CD14-positive monocyte (primary cell): ENCODE measurements at regions not wholly inside any gene's neighbourhood (a gene's known extent, or its start where the extent isn't known, plus 50 kb on each side); places are given as distances from the start of the nearest gene placed in this dataset.

Source experiments
- DNase-seq, 3 donors: peaks; one replicate each; pipeline ENCODE4 v3.0.0-alpha.2; 2011 to 2022
- H2AFZ ChIP-seq: 2 replicates; pipeline ENCODE4 v1.6.0; 2012; ENCODE audit warnings: mild to moderate bottlenecking, low read depth, low read length, inconsistent platforms; ENCODE audit not compliant: insufficient read depth, poor library complexity, severe bottlenecking
- H3K27ac ChIP-seq, 2 donors: 1 replicate in 1 of 2; 2 replicates in 1 of 2; pipeline ENCODE4 v1.5.1; 2012 to 2013; ENCODE audit warnings: low read length in 2 of 2, control low read depth in 1 of 2, inconsistent platforms in 1 of 2, low read depth in 1 of 2, mild to moderate bottlenecking in 1 of 2
- H3K27me3 ChIP-seq, 2 donors: one replicate each; pipeline versions ENCODE4 v1.6.0 to v1.6.1; 2011 to 2013; ENCODE audit warnings: low read length in 2 of 2; ENCODE audit not compliant: control insufficient read depth in 2 of 2, insufficient read depth in 2 of 2
- H3K36me3 ChIP-seq, 2 donors: replicated peaks in 1 of 2; 1 replicate in 1 of 2; 2 replicates in 1 of 2; pipeline versions ENCODE4 v1.5.1 to v1.6.1; 2012 to 2013; ENCODE audit warnings: low read length in 2 of 2, control low read depth in 1 of 2, inconsistent platforms in 1 of 2, mild to moderate bottlenecking in 1 of 2; ENCODE audit not compliant: insufficient read depth in 2 of 2, control insufficient read depth in 1 of 2
- H3K4me1 ChIP-seq, 2 donors: 1 replicate in 1 of 2; 2 replicates in 1 of 2; pipeline versions ENCODE4 v1.5.1 to v1.6.1; 2012 to 2013; ENCODE audit warnings: low read length in 2 of 2, control low read depth in 1 of 2, inconsistent platforms in 1 of 2, mild to moderate bottlenecking in 1 of 2, moderate library complexity in 1 of 2; ENCODE audit not compliant: insufficient read depth in 2 of 2, control insufficient read depth in 1 of 2
- H3K4me2 ChIP-seq: replicated peaks from 2 replicates; pipeline ENCODE3; 2012; ENCODE audit warnings: low read length, moderate library complexity, mild to moderate bottlenecking; ENCODE audit not compliant: poor library complexity, severe bottlenecking; ENCODE audit errors: extremely low read depth
- H3K4me3 ChIP-seq, 3 experiments: fragments of 200-600 bp in 1 of 3; sonication (generic) in 1 of 3; replicated peaks in 1 of 3; 1 replicate in 2 of 3; 2 replicates in 1 of 3; pipeline ENCODE4 v1.5.1; 2011 to 2013; ENCODE audit warnings: low read length in 3 of 3, mild to moderate bottlenecking in 3 of 3, control low read depth in 2 of 3, low read depth in 2 of 3, inconsistent platforms in 1 of 3, moderate library complexity in 1 of 3
- H3K79me2 ChIP-seq: 2 replicates; pipeline ENCODE4 v1.6.0; 2012; ENCODE audit warnings: mild to moderate bottlenecking, control low read depth, inconsistent platforms, low read length, moderate library complexity; ENCODE audit not compliant: insufficient read depth
- H3K9ac ChIP-seq: 2 replicates; pipeline ENCODE4 v1.6.0; 2017; ENCODE audit warnings: low read length, mild to moderate bottlenecking; ENCODE audit not compliant: insufficient read depth, poor library complexity, severe bottlenecking
- H3K9me3 ChIP-seq, 2 donors: replicated peaks in 1 of 2; 1 replicate in 1 of 2; 2 replicates in 1 of 2; pipeline versions ENCODE4 v1.5.1 to v1.6.1; 2012 to 2013; ENCODE audit warnings: low read length in 2 of 2, control low read depth in 1 of 2; ENCODE audit not compliant: control insufficient read depth in 1 of 2, insufficient read depth in 1 of 2
- H4K20me1 ChIP-seq: 2 replicates; pipeline ENCODE4 v1.6.0; 2012; ENCODE audit warnings: mild to moderate bottlenecking, low read length, control low read depth, moderate library complexity; ENCODE audit not compliant: insufficient read depth
- H3K27ac Mint-ChIP-seq, 7 donors: one replicate each; pipeline ENCODE4 v1.8.0; 2020; ENCODE audit warnings: mild to moderate bottlenecking in 7 of 7, mixed read lengths in 7 of 7, moderate library complexity in 6 of 7, inconsistent platforms in 2 of 7
- H3K27me3 Mint-ChIP-seq, 3 donors: one replicate each; pipeline ENCODE4 v1.8.0; 2021 to 2022; ENCODE audit warnings: low read depth in 3 of 3, mild to moderate bottlenecking in 3 of 3, mixed read lengths in 3 of 3, moderate library complexity in 3 of 3, inconsistent platforms in 1 of 3
- H3K36me3 Mint-ChIP-seq, 2 donors: one replicate each; pipeline ENCODE4 v1.8.0; 2020; ENCODE audit warnings: mixed read lengths in 2 of 2, inconsistent platforms in 1 of 2, mild to moderate bottlenecking in 1 of 2
- H3K4me1 Mint-ChIP-seq: one replicate; pipeline ENCODE4 v1.8.0; 2020; ENCODE audit warnings: mild to moderate bottlenecking, mixed read lengths
- H3K4me3 Mint-ChIP-seq, 2 donors: one replicate each; pipeline ENCODE4 v1.8.0; 2020; ENCODE audit warnings: mild to moderate bottlenecking in 2 of 2, mixed read lengths in 2 of 2, moderate library complexity in 1 of 2
- H3K9me3 Mint-ChIP-seq, 7 donors: one replicate each; pipeline ENCODE4 v1.8.0; 2020 to 2022; ENCODE audit warnings: mixed read lengths in 7 of 7, mild to moderate bottlenecking in 6 of 7, moderate library complexity in 6 of 7, inconsistent platforms in 2 of 7
- CTCF ChIP-seq: fragments of 200-600 bp; IDR thresholded peaks from one replicate; pipeline ENCODE4 v1.8.0; 2022; ENCODE audit warnings: antibody characterized with exemption, mild to moderate bottlenecking
- WGBS: methylation state at CpG from one replicate; pipeline ENCODE4 v1.1.5; 2013; ENCODE audit warnings: missing lambda C conversion rate; ENCODE audit not compliant: insufficient coverage; 5-methylcytosine and 5-hydroxymethylcytosine counted together
- intact Hi-C, 2 donors: fragments of 100-400 bp; cut with micrococcal nuclease; formaldehyde crosslinking; loops; one replicate each; pipeline versions ENCODE4 v1.15.0 to v1.15.1; 2023

GRCh38 chr10:7473474-7473873 lies 62.6 kb upstream of the SFMBT2 start:
- H3K4me2 ChIP-seq = no peak overlapping the region
- peaks cover 0 to 5% (median 0%) of the 10 kb centered on the region in 7 donors for H3K9me3 Mint-ChIP-seq
- H3K9me3 ChIP-seq = peaks cover 0 to 4% of the 10 kb centered on the region in 2 donors
- TF ChIP-seq CTCF = no peak
- H3K36me3 ChIP-seq = no peaks in the 10 kb centered on the region
- H3K4me1 Mint-ChIP-seq = peaks cover 48% of the 10 kb centered on the region
- intact Hi-C loops = no loop called here
- no peak overlapping the region for H3K9ac ChIP-seq
- no peaks in the 10 kb centered on the region for H3K36me3 Mint-ChIP-seq
- peaks cover 0 to 3% (median 2%) of the 10 kb centered on the region in 3 donors for H3K27me3 Mint-ChIP-seq
- no peak overlapping the region for H3K27ac ChIP-seq
- no peak overlapping the region for H2AFZ ChIP-seq
- DNase-seq = no peak
- peaks cover 35 to 43% of the 10 kb centered on the region in 2 donors for H3K4me1 ChIP-seq
- no peaks in the 10 kb centered on the region for H3K79me2 ChIP-seq
- no peak overlapping the region for H3K4me3 Mint-ChIP-seq
- no peaks in the 10 kb centered on the region for H3K27me3 ChIP-seq
- H3K4me3 ChIP-seq = no peak overlapping the region
- no peaks in the 10 kb centered on the region for H4K20me1 ChIP-seq
- no peak overlapping the region for H3K27ac Mint-ChIP-seq

GRCh38 chr10:7471720-7472367 lies 61.0 kb upstream of the SFMBT2 start:
- no peak for TF ChIP-seq CTCF
- Mint-ChIP-seq H3K4me3 (peak overlapping the region; percentile 71 to 86), H3K36me3 (no peaks in the 10 kb centered on the region), H3K27ac (peak overlapping the region; percentile 15 to 83 (median 65)), H3K9me3 (no peaks in the 10 kb centered on the region), H3K27me3 (peaks cover 0 to 3% (median 2%) of the 10 kb centered on the region in 3 donors), H3K4me1 (peaks cover 48% of the 10 kb centered on the region)
- H3K4me2 ChIP-seq = peak overlapping the region; percentile 72
- no peaks in the 10 kb centered on the region for H3K79me2 ChIP-seq
- H3K9ac ChIP-seq = peak overlapping the region; percentile 7
- H3K27ac ChIP-seq = peak overlapping the region; percentile 24 to 77
- no peaks in the 10 kb centered on the region for H4K20me1 ChIP-seq
- H3K4me1 ChIP-seq = peaks cover 35 to 43% of the 10 kb centered on the region in 2 donors
- no peaks in the 10 kb centered on the region for H3K27me3 ChIP-seq
- WGBS = 0% methylated on average over 7 of the region's 9 CpGs
- peak overlapping the region; percentile 25 to 71 (median 68) for H3K4me3 ChIP-seq
- H3K36me3 ChIP-seq = no peaks in the 10 kb centered on the region
- H3K9me3 ChIP-seq = no peaks in the 10 kb centered on the region
- peak overlapping the region; percentile 42 for H2AFZ ChIP-seq
- intact Hi-C loops = no loop called here
- peak in 2 of 3 donors; percentile 62 to 64 for DNase-seq
